NCI-H82 treated with DMSO at 0.1 percent for 48 hours (cell line): ENCODE measurements at regions not wholly inside any gene's neighbourhood (a gene's known extent, or its start where the extent isn't known, plus 50 kb on each side); places are given as distances from the start of the nearest gene placed in this dataset.

Experiments
- DNase-seq: peaks from one replicate; lab custom pipeline; 2025; ENCODE audit not compliant: unreplicated experiment; lab: John Stamatoyannopoulos, UW

DNA sequence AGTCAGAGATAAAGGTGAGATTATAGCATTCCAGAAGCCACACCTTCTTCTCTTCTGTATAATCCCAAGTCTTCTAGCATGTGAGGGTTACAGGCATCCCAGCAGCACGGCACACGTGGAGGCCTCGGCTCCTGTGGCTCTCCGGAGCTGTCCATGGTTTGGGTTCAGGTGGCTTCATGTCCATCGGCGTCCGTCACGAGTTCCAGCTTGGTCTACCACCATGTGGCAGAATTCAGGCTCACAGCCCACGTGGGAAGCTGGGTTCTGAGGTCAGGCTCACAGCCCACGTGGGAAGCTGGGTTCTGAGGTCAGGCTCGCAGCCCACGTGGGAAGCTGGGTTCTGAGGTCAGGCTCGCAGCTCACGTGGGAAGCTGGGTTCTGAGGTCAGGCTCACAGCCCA is 378.3 kb upstream of the SALL3 start:
- DNase-seq = no peak

DNA sequence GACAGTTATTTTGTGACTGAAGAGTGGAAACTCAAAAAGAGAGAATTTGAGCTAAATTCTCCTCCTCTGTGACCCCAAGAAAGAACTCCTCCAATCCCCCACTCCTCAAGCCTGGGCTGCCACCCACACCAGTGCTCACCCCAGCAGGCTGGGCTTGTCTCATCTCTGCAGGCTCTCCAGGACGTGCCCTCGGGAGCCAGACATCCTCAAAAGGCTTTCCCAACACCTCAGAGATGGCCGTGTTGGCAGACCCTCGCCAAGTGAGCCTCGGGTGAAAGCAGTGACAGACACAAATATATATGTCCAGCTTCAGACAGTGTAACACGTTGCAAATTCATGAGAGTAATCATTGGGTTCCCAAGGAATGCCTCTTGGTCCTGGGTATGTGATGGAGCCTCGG is 377.7 kb upstream of the SALL3 start:
- DNase-seq = no peak

DNA sequence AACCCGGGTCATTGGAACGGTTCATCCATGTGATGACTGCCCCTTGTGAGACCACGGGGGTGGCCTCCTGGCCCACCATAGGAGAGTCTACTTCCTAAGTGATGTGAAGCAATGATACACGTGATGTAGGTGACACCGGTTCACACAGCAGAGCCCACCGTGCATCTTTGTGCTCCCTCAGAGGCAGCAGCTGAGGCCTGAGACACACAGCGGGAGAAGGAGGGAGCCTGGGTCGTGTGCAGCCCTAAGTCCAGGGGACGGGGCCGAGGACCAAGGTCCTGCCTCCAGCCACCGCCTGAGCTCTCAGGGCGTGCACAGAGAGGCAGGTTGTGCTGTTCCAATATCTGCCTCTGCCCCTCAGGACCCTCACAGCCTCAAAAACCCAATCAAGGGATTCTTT is 377.2 kb upstream of the SALL3 start:
- no peak for DNase-seq

DNA sequence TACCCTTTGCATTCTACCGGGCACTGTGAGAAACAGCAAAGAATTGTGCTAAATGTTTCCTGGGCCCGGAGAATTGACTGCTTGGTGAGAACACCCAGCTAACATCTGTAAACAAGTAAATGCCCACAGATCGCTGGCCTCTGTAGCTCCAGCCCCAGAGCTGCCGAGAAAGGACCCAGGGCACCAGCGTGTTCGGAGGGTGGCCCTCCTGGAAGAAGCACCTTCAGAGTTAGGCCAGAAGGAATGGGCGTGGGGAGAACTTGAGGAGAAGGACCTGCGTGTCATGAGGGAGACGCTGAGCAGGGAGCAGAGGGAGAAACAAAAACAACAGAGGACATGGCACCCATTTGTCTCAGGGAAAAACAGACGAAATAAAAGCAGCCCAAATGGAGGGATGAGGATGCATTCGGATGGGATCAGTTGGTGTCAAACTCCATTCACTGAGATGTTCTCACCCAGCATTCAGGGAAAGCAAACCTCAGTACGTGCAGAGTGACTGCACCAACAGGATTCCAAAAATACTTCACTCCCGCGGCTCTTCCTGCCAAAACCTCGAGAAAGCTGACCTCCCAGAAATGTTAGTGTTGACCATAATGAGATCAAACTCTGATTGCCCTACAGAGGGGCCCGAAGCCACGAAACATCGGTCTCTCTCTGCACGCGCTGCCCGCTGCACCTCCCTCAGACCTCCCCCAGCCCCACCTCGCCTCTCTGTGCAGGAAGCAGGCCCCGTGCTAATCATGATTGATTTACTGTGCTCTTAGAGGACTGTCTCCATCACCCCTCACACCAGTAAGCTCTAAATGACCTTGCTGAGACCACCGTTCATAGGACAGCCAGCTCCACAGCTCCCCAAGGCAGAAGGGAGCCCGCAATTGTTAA is 376.3 kb upstream of the SALL3 start:
- DNase-seq = no peak

DNA sequence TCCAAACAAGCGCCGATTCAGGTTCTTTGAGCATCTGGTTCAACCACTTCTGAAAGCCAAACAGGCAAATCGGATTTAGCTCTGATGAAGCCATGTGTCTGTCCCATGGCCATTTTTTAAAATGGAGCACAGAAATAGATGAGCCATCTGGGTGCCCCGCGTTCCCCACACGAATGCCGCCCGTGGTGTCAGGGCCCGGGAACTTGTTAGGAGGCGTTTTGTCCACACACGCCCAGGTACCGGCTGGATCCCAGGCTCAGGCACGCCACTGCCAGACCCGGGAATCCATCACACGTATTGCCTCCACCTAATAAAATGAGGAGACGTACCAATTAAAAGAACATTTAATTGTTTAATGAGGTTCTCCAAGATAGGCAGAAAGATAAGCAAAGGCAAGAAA is 374.4 kb upstream of the SALL3 start:
- no peak for DNase-seq

DNA sequence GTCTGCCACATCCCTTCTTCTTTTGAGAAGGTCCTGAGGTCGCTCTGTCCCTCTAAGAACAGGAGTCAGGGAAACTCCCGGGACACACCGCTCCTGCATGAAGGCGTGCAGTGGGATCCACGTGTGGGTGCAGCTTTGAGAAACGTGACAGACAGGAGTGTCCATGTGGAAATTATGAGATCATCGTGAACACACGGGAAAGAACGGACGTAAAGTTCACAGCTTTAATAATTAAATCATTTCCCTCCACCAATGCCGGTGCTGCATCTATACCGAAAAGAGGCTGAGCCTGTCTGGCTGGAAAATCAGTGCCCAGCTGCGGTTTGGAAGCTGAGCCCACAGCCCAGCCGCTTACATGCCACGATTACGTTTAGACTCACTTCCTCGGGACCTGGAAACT is 372.4 kb upstream of the SALL3 start:
- DNase-seq = no peak

DNA sequence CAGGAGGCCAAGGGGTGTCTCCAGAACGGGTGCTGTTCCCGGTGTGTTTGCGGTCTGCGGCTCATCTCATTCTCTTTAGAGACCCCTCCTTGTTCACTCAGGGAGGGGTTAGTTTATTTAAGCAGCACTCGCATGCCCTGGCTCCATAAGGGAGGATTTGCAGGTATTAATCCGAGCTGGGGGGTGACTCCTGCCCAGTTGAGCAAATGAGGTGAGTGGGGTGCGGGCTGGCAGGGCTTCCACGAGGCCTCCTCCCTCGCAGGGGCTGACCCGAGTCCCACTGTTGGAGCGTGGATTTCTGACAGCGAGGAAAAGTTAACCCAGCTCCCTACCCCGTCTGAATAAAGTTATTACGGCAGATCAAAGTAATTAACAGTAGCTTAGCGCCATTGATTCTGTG is 371.8 kb upstream of the SALL3 start:
- no peak for DNase-seq

DNA sequence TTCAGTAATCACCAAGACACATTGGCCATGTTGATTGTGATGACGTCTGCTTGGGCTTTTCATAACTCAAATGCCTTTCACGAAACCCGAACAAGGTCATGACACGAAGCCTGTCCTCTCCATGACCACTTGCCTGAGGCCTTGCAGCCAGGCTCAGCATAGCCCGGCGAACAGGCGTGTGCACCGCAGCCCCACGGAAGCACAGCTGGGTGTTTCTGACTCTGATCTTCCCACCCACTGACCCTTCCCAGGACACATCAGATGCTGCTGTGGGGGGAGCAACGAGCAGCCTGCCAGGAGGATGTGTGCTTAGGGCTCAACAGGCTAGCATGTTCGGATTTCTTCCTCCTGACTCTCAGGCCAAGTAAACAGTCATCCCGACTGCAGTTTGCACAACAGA is 369.4 kb upstream of the SALL3 start:
- no peak for DNase-seq

DNA sequence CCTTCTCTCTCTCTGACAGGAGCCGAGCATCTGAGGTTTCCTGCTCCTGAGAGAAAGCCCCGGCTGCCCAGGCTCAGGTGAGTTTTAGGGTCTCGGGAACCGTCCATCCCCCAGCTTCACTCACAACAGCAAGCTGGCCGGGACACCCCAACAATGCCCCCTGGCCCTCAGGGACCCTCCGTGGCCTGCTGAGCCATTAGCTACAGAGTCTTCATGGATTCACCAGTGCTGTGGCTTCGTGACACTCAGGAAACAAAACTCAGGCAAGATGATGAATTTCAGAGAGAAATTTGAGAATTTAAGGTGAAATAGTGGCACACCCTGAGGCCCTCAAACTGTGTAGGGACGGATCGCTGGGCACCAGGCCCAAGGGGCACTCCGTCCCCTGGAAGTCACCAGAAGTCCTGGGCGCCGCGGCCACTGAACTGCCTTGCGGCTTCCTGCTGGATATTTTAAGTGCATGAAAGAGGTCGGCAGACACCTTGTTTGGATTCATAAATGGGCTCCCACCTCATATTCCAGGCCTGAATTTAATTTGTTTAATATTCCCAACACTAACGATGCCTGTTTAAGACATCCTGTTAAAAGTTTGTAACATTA is 368.3 kb upstream of the SALL3 start:
- DNase-seq = no peak

DNA sequence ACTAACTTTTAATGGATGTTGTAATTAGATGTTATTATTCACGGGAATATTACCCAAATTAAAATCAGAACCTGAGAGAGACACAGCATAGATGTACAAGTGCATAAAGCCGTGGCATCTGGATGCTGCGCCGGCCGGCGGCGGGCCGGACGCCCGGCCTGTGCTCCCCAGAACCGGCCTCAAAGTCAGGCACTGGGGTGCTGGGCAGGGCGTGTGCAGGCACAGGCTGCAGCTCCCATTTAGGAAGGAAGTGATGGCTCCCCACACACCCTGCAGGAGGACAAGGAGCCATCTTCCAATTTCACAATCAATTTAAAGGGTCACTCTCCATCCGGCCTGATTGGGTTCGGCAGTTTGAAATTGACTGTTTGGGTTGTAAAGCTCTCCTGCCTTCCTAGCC is 367.7 kb upstream of the SALL3 start:
- DNase-seq = no peak

DNA sequence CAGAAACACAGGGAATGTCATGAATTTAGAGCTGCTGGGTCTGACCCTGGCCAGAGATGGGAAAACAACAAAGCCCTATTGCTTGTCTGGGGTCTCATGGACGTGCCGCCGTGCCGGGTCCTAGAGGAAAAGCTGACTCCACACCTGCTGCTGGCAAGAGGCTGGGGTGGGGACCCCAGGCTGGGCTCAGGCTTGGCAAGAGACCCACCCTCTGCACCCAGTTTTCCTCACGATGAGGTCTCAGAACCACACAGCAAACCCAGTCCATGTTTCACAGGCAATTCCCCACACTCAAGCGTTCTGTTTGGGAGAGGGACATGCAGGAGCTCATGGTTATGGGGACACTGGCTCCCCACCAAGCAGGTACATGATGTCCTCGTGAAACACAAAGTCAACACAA is 367.3 kb upstream of the SALL3 start:
- DNase-seq = no peak

DNA sequence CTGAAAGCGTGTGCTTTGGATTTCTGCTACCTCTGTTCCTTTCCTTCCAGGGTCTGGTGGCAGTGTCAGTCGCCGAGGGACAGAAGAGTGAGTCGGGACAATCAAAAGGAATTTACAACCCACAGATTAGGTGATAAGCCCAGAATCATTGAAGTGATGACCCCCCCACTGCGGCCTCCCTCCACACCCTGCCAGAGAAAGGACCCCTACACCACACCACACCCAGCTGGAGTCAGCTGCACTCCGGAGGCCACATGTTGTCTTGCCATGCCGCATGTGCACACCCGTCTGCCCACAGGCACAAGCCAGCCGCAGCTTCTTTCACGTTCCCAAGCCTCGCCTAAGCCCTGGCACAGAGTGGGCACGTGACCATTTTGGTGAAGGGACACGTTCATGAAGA is 366.8 kb upstream of the SALL3 start:
- DNase-seq = no peak

DNA sequence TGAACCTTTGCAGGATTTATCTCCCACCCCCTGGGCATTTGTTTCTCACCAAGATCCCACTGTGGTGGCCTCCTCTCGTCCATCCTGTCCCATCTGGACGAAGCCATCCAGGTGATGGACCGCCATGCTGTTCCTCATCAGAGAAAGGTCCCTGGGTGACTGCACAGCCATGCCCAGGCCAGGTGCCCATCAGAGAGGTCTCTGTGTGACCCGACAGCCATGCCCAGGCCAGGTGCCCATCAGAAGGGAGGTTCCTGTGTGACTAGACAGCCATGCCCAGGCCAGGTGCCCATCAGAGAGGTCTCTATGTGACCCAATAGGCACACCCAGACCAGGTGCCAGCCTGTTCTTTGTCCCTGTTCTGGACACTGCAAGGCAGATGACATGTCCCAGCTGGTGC is 360.9 kb upstream of the SALL3 start:
- no peak for DNase-seq

DNA sequence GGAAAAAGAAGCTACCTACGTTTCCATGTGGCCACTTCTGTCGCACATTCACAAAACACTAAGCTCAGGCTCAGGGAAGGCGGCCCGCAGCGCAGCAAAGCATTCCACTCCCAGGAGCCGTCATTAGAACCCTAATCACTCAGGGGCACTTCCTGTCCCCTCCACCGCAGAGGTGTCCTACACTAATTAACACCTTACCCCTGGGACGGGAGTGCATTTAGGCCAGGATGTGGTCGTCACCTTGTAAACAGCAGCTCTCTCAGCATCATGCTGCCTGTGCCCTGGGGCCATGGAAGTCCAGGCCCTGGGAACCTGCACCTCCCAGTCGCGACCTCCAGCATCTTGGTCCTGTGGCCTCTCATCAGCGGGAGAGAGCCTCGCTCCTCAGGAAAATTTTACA is 359.8 kb upstream of the SALL3 start:
- no peak for DNase-seq

DNA sequence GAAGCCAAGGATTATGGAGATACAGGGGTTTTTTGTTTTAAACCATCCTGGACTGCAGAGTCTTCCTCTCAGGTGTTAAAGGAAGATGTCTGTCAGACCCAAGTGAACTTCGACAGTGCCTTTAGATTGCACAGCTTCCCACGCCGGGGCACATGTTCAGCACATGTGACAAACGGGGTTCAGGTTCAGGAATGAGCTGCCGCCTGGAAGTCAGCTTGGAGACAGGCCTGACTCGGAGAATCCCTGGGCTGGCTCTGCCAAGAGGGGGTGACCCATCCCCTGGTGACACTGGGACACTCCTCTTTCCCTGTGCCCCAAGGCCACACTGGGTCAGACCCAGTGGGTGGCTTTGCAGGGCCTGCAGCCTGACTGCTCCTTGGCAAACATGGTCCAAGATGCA is 359.3 kb upstream of the SALL3 start:
- DNase-seq = no peak

DNA sequence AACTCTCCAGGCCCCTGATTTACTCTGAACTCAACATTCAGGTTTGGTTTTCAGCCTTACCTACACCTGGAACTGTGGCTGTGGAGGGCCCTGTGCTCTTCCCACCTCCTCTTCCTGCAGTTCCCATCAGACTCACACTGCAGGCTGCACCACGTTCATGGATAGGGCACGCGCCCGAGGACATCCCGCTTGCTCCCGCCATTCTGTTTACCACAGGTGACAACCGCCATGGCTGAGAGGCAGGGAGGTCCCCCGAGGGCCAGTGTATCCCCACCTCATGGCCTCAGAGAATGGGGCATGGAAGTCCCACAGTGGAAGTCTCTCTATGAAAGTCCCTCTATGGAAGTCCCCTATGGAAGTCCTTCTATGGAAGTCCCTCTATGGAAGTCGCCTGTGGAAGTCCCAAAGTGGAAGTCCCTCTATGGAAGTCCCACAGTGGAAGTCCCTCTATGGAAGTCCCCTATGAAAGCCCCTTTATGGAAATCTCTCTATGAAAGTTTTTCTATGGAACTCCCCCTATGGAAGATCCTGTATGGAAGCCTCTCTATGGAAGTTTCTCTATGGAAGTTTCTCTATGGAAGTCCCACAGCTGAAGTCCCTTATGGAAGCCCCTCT is 358.4 kb upstream of the SALL3 start:
- no peak for DNase-seq

DNA sequence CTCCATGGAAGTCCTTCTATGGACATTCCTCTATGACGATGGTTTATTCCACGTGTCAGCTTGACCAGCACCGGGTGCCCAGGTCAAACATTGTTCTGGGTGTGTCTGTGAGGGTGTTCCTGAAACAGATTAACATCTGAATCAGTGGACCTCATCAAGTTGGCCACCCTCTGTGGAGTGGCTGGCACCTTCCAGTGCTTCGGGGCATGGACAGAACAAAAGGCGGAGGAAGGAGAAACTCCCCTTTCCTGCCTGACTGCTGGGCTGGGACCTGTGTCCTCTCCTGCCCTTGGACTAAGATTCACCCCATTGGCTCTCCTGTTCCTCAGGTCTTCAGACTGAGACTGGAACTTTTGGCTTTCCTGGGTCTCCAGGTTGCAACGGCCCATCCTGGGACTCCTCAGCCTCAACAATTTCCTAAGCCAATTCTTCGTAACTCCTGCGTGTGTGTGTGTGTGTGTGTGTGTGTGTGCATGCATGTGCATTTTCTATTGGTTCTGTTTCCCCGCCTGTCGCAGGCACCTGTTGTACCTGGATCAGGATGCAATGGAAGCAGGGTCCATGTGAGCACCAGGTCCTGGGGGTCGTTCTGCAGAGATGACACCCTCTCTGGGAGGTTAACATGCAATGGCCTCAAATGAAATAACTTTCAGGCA is 357.2 kb upstream of the SALL3 start:
- no peak for DNase-seq

DNA sequence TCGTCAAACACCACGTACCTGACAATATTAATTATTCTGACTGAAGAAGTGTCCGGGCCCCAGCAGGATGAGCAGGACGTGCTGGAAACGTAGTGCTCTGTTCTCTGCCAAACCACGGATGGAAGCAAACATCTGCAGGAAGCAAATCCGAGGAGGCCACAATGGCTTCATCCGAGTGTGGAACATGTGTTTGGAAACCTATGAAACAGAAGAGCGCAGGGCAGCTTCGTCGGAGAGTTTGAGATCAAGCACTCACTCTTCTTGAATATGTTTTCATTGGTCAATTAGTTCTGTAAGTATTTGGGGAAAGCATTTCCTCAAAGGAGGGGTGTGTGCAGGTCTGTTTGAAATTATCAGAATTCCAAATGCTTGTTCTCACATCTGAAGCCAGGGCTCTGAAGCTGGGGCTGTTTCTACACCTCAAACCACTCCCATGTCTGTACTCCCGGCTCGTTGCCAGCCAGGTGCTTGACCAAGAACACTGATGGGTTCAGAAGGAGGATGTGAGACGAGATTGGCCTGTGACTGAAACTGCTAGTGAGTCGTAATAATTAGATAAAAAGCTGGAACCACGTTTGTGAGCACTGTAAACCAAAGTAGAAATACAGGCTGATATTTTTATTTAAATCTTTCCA is 356.6 kb upstream of the SALL3 start:
- no peak for DNase-seq

DNA sequence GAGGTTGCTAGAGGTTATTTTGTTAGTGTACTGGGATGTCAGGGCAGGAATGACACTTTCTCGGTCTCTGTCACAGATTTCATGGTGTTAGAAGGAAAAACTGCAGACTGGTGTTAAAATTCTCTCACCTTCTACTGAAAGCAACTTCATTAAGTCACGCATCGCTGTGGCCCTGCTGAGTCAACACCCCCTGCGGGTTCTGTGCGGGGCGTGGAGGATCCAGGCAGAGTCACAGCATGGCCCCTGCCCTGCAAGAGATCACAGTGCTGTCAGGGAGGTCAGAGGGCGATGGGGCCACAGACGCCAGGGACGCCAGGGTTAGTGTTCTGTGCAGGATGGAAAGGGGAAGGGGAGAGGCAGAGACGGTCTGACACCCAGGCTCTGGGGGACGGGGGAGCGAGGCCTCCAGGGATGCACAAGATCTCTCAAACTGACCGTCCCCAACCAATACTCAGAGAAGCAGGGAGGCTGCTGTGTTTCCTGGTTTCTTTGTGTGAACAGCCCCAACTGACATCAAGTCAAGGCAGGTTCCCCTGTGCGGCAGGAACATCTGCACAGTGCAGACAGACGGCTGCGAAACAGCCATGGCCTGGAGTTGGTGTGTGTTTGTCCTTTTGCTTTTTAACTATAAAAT is 354.9 kb upstream of the SALL3 start:
- DNase-seq = no peak

DNA sequence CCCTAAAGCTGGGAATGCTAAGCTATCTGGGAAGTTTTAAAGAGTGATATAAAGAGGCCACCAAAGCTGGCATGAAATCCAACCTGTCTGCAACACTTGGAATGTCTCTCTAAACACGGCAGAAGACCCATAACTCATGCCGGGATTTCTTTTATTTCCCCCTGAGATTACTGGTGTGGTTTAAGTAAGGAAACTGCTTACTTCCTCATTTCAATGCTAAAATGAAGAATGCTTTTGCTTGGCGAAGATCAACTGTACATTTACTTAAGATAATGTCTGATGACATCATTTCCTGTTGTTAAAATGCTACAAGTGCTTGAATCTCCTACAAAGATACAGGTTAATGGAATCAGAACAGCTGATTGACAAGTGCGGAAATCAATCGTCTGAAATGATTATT is 353.8 kb upstream of the SALL3 start:
- DNase-seq = no peak
